HG02763 (cell line): ENCODE measurements at regions not wholly inside any gene's neighbourhood (a gene's known extent, or its start where the extent isn't known, plus 50 kb on each side); places are given as distances from the start of the nearest gene placed in this dataset.

ENCODE experiments used
- ATAC-seq: cut with Tn5 transposase; IDR thresholded peaks from one replicate; pipeline ENCODE4 v1.9.1; 2021; ENCODE audit warnings: mild to moderate bottlenecking, moderate library complexity; ENCODE audit not compliant: unreplicated experiment

- no peak for ATAC-seq
Observed at GRCh38 chr6:163630572-163630971, 216.1 kb downstream of the QKI start.

- no peak for ATAC-seq
Observed at GRCh38 chr6:163630096-163630495, 215.6 kb downstream of the QKI start.
